Stomach (tissue), 8 donors: ENCODE measurements at regions not wholly inside any gene's neighbourhood (a gene's known extent, or its start where the extent isn't known, plus 50 kb on each side); places are given as distances from the start of the nearest gene placed in this dataset.
"Not testable (repeated sequence)": the region's sequence is repeated elsewhere in the genome, so short reads cannot be mapped to it uniquely, and the experiment has no call there.

ENCODE experiments used
- DNase-seq, 2 donors: peaks; one replicate each; pipeline versions ENCODE4 v3.0.0 to v3.0.0-alpha.2; 2013 to 2019
- H3K27ac ChIP-seq, 5 donors: fragments of 200-600 bp in 4 of 5; sonication (generic) in 4 of 5; one replicate each; pipeline ENCODE4 v1.5.1; 2013 to 2019; ENCODE audit warnings: mild to moderate bottlenecking in 1 of 5, moderate library complexity in 1 of 5
- H3K27me3 ChIP-seq, 3 donors: fragments of 200-600 bp; sonication (generic); one replicate each; pipeline ENCODE4 v1.5.1; 2017 to 2019; ENCODE audit warnings: mixed run types in 1 of 3
- H3K36me3 ChIP-seq, 4 donors: fragments of 200-600 bp; sonication (generic); 1 replicate in 3 of 4; 2 replicates in 1 of 4; pipeline ENCODE4 v1.5.1; 2016 to 2019
- H3K4me1 ChIP-seq, 4 donors: fragments of 200-600 bp; sonication (generic); one replicate each; pipeline ENCODE4 v1.5.1; 2016 to 2019
- H3K4me3 ChIP-seq, 4 donors: fragments of 200-600 bp; sonication (generic) in 3 of 4; one replicate each; pipeline ENCODE4 v1.5.1; 2016 to 2019; ENCODE audit warnings: mild to moderate bottlenecking in 1 of 4
- H3K9me3 ChIP-seq, 4 donors: fragments of 200-600 bp; sonication (generic); one replicate each; pipeline ENCODE4 v1.5.1; 2016 to 2019
- EP300 ChIP-seq: sonication (generic); formaldehyde crosslinking; IDR thresholded peaks from one replicate; pipeline ENCODE4 v1.6.1; 2017; ENCODE audit warnings: antibody characterized with exemption
- POLR2A ChIP-seq, 4 donors: fragments of 450-650 bp; IDR thresholded peaks; one replicate each; pipeline ENCODE4 v1.6.1; 2016; ENCODE audit warnings: antibody characterized with exemption in 4 of 4, control low read depth in 2 of 4, mild to moderate bottlenecking in 1 of 4, moderate library complexity in 1 of 4
- POLR2AphosphoS5 ChIP-seq, 3 donors: sonication (generic); formaldehyde crosslinking; IDR thresholded peaks; one replicate each; pipeline ENCODE4 v1.6.1; 2016; ENCODE audit warnings: antibody characterized with exemption in 3 of 3
- WGBS, 5 donors: extraction: QIAGEN DNeasy Blood & Tissue Kit in 3 of 5; methylation state at CpG; one replicate each; pipeline versions ENCODE4 v1.1.5 to v1.1.7; 2013 to 2018; 5-methylcytosine and 5-hydroxymethylcytosine counted together
- intact Hi-C: fragments of 100-400 bp; cut with DNase I; formaldehyde crosslinking; loops from one replicate; pipeline ENCODE4 v1.15.1; 2023; ENCODE audit warnings: low total_unique reads
- TF ChIP-seq, protein P1 (sequence below), 7 experiments: fragments of 450-650 bp in 4 of 7; fragments of 200-600 bp in 3 of 7; sonication (generic) in 3 of 7; IDR thresholded peaks; one replicate each; pipeline ENCODE4 v1.5.1; 2016 to 2019; ENCODE audit warnings: antibody characterized with exemption in 7 of 7, control low read depth in 2 of 7, mild to moderate bottlenecking in 1 of 7
- donor health status: healthy with polysubstance abuse.
- donor health status: Bipolar disorder and iron deficiency.
- donor health status: healthy.

DNA sequence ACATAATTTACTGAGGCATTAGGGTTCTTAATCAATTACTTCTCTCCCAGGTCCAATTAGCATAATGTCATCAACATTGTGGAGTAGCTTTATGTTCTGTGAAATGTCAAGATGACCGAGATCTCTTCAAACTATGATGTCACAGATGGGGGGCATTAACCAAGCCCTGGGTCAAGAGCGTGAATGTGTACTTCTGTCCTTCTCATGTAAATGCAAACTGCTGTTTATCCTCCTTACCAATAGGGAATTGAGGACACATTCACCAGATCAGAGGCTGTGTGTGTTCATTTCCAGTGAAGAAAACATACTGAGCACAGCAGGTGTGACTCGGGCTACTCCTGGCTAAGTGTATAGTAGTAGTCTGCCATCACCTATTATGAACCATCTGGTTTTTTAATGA, 177.9 kb downstream of the MINAR1 start:
- intact Hi-C loops: no loop called here
- TF ChIP-seq EP300 (no peak), POLR2AphosphoS5 (IDR thresholded peaks at IDR 0.05) (no peak), POLR2A (IDR thresholded peaks at IDR 0.05) (no peak)
- TF ChIP-seq, protein P1, sequence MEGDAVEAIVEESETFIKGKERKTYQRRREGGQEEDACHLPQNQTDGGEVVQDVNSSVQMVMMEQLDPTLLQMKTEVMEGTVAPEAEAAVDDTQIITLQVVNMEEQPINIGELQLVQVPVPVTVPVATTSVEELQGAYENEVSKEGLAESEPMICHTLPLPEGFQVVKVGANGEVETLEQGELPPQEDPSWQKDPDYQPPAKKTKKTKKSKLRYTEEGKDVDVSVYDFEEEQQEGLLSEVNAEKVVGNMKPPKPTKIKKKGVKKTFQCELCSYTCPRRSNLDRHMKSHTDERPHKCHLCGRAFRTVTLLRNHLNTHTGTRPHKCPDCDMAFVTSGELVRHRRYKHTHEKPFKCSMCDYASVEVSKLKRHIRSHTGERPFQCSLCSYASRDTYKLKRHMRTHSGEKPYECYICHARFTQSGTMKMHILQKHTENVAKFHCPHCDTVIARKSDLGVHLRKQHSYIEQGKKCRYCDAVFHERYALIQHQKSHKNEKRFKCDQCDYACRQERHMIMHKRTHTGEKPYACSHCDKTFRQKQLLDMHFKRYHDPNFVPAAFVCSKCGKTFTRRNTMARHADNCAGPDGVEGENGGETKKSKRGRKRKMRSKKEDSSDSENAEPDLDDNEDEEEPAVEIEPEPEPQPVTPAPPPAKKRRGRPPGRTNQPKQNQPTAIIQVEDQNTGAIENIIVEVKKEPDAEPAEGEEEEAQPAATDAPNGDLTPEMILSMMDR (IDR thresholded peaks at IDR 0.05): no peak
- DNase-seq: no peak
- Histone ChIP-seq H3K4me3 (no peak overlapping the region), H3K9me3 (no peaks in the 10 kb centered on the region), H3K27me3 (peaks cover 0 to 10% (median 0%) of the 10 kb centered on the region in 3 donors), H3K4me1 (no peaks in the 10 kb centered on the region), H3K36me3 (no peaks in the 10 kb centered on the region), H3K27ac (no peak overlapping the region)
- 83 to 86% (median 85%) methylated on average over 3 of the region's 3 CpGs for WGBS, 5 donors

DNA sequence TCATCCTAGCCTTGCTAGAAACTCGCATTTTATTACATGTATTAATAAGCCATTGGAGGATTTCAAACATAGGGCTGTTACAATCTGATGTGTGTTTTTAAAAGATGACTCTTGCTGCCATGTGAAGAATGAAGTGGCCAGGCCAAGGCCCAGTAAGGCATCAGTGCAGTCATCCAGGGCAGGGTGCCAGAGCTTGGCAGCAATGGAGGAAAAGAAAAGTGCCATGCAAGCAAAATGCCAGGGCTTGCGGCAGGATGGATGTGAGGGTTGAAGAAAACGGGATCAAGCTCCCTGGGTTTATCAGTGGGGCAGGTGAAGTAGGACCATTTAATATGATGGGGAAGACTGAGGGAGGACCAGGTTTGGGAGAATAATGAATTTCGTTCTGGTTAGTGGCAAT, 183.6 kb downstream of the MINAR1 start:
- TF ChIP-seq EP300 (no peak), POLR2AphosphoS5 (IDR thresholded peaks at IDR 0.05) (no peak), POLR2A (IDR thresholded peaks at IDR 0.05) (no peak)
- TF ChIP-seq, protein P1 (IDR thresholded peaks at IDR 0.05): no peak
- intact Hi-C loops: no loop called here
- H3K4me1 ChIP-seq: no peaks in the 10 kb centered on the region
- DNase-seq: no peak
- H3K36me3 ChIP-seq: no peaks in the 10 kb centered on the region
- no peak overlapping the region for H3K4me3 ChIP-seq
- H3K27ac ChIP-seq: no peak overlapping the region
- WGBS, 5 donors: 84 to 91% (median 85%) methylated on average over 4 of the region's 4 CpGs
- H3K9me3 ChIP-seq: no peaks in the 10 kb centered on the region
- peaks cover 0 to 10% (median 0%) of the 10 kb centered on the region in 3 donors for H3K27me3 ChIP-seq

DNA sequence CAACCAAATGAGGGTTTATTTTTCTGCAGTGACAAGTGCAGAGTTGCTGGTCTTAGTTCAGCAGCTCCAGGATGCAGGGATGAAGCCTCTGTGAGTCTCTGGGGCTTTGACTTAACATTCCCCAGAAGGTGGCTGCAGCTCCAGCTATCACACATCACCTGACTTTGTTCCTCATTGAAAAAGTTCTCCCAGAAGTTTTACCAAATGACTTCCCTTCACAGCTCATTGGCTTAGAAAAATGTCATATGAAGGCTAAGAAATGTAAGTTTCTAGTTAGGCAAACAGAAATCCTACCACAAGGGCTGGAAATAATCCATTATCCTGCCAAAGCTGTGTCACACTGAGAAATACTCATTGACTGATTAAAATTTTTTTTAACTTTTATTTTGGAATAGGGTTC, 184.9 kb downstream of the MINAR1 start:
- Histone ChIP-seq H3K4me1 (no peaks in the 10 kb centered on the region), H3K4me3 (no peak overlapping the region), H3K27me3 (peaks cover 0 to 8% (median 0%) of the 10 kb centered on the region in 3 donors), H3K9me3 (no peaks in the 10 kb centered on the region), H3K36me3 (no peaks in the 10 kb centered on the region), H3K27ac (no peak overlapping the region)
- DNase-seq: no peak
- intact Hi-C loops: no loop called here
- no peak for TF ChIP-seq POLR2AphosphoS5 (IDR thresholded peaks at IDR 0.05)
- TF ChIP-seq, protein P1 (IDR thresholded peaks at IDR 0.05): no peak
- TF ChIP-seq POLR2A (IDR thresholded peaks at IDR 0.05): no peak
- TF ChIP-seq EP300: no peak

DNA sequence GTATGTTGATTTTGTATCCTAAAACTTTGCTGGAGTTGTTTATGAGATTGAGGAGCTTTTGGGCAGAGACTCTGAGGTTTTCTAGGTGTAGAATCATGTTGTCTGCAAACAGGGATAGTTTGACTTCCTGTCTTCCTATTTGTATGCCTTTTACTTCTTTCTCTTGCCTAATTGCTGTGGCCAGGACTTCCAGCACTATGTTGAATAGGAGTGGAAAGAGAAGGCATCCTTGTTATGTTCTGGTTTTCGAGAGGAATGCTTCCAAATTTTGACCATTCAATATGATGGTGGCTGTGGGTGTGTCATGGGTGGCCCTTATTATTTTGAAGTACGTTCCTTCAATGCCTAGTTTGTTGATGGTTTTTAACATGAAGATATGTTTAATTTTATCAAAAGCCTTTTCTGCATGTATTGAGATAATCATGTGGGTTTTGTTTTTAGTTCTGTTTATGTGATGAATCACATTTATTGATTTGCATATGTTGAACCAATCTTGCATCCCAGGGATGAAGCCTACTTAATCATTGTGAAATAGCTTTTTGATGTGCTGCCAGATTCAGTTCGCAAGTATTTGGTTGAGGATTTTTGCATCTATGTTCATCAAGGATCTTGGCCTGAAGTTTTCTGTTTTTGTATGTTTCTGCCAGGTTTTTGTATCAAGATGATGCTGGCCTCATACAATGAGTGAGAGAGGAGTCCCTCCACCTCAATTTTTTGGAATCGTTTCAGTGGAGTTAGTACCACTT, 188.1 kb downstream of the MINAR1 start:
- H3K27ac ChIP-seq: no peak overlapping the region
- WGBS, 5 donors: 78 to 88% (median 85%) methylated on average over 4 of the region's 4 CpGs
- intact Hi-C loops: no loop called here
- no peaks in the 10 kb centered on the region for H3K9me3 ChIP-seq
- no peak overlapping the region for H3K4me3 ChIP-seq
- H3K4me1 ChIP-seq: no peaks in the 10 kb centered on the region
- no peaks in the 10 kb centered on the region for H3K36me3 ChIP-seq
- H3K27me3 ChIP-seq: no peaks in the 10 kb centered on the region
- TF ChIP-seq EP300 (no peak), POLR2A (IDR thresholded peaks at IDR 0.05) (no peak), POLR2AphosphoS5 (IDR thresholded peaks at IDR 0.05) (no peak)
- TF ChIP-seq, protein P1 (IDR thresholded peaks at IDR 0.05): no peak
- DNase-seq: no peak

DNA sequence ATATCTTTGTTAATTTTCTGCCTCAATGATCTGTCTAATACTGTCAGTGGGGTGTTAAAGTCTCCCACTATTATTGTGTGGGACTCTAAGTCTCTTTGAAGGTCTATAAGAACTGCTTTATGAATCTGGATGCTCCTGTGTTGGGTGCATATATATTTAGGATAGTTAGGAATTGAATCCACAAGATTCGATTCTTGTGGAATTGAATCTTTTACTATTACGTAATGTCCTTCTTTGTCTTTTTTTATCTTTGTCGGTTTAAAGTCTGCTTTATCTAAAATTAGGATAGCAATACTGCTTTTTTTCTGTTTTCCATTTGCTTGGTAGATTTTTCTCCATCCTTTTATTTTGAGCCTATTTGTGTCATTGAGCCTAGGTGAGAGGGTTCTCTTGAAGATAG, 189.7 kb downstream of the MINAR1 start:
- H3K36me3 ChIP-seq, H3K4me3 ChIP-seq, H3K27ac ChIP-seq, H3K9me3 ChIP-seq, H3K27me3 ChIP-seq, H3K4me1 ChIP-seq, intact Hi-C loops, DNase-seq: not testable (repeated sequence)
- WGBS, 5 donors: 84 to 94% (median 88%) methylated on average over 3 of the region's 3 CpGs
